ENCODE measurements at regions not wholly inside any gene's neighbourhood (a gene's known extent, or its start where the extent isn't known, plus 50 kb on each side); places are given as distances from the start of the nearest gene placed in this dataset.
"Not testable (repeated sequence)": the region's sequence is repeated elsewhere in the genome, so short reads cannot be mapped to it uniquely, and the experiment has no call there.

DNA sequence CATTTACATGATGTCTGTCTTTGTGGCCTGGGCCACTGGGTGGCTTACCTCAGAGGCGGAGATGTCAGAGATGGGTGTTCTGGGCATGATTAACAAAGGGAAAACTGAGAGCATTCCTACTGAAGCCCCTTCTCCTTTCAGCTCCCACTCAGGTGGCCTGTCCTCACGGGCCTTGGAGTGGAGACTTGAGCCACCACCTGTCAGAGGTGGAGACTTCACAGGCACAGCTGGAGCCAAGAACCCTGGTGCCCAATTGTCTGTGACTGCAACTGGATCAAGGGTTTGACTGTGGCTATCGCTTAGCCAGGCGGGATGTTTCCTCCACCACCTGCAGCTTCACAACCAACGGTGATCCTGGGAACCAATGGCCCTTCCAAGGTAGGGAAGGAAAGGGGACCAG is 230.5 kb upstream of the NOTCH2NLA start:
- TF ChIP-seq POLR2A (IDR thresholded peaks at IDR 0.05), result not testable (repeated sequence)
- TF ChIP-seq, protein P1, sequence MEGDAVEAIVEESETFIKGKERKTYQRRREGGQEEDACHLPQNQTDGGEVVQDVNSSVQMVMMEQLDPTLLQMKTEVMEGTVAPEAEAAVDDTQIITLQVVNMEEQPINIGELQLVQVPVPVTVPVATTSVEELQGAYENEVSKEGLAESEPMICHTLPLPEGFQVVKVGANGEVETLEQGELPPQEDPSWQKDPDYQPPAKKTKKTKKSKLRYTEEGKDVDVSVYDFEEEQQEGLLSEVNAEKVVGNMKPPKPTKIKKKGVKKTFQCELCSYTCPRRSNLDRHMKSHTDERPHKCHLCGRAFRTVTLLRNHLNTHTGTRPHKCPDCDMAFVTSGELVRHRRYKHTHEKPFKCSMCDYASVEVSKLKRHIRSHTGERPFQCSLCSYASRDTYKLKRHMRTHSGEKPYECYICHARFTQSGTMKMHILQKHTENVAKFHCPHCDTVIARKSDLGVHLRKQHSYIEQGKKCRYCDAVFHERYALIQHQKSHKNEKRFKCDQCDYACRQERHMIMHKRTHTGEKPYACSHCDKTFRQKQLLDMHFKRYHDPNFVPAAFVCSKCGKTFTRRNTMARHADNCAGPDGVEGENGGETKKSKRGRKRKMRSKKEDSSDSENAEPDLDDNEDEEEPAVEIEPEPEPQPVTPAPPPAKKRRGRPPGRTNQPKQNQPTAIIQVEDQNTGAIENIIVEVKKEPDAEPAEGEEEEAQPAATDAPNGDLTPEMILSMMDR (IDR thresholded peaks at IDR 0.05), result not testable (repeated sequence)

All from breast epithelium (tissue), 3 donors.